ENCODE measurements at regions not wholly inside any gene's neighbourhood (a gene's known extent, or its start where the extent isn't known, plus 50 kb on each side); places are given as distances from the start of the nearest gene placed in this dataset.

GRCh38 chr4:8706216-8707044, 113.9 kb downstream of the CPZ start:
- peaks cover 0 to 18% (median 5%) of the 10 kb centered on the region in 4 donors for H3K9me3 ChIP-seq
- peaks cover 0 to 85% (median 19%) of the 10 kb centered on the region in 3 donors for H3K27me3 ChIP-seq
- H3K4me1 ChIP-seq: no peaks in the 10 kb centered on the region
- no peak overlapping the region for H3K27ac ChIP-seq
- H3K36me3 ChIP-seq: no peaks in the 10 kb centered on the region
- no peak for TF ChIP-seq CTCF (IDR thresholded peaks at IDR 0.05)
- TF ChIP-seq EP300 (IDR thresholded peaks at IDR 0.05): no peak
- TF ChIP-seq POLR2AphosphoS5 (IDR thresholded peaks at IDR 0.05): no peak
- TF ChIP-seq POLR2A (IDR thresholded peaks at IDR 0.05): no peak
- DNase-seq: no peak
- intact Hi-C loops (cut with DNase I; ENCODE audit: low total_unique reads): no loop called here
- no peak overlapping the region for H3K4me3 ChIP-seq
- WGBS, 5 donors: 59 to 71% (median 66%) methylated on average over 15 to 21 of the region's 21 CpGs

DNA sequence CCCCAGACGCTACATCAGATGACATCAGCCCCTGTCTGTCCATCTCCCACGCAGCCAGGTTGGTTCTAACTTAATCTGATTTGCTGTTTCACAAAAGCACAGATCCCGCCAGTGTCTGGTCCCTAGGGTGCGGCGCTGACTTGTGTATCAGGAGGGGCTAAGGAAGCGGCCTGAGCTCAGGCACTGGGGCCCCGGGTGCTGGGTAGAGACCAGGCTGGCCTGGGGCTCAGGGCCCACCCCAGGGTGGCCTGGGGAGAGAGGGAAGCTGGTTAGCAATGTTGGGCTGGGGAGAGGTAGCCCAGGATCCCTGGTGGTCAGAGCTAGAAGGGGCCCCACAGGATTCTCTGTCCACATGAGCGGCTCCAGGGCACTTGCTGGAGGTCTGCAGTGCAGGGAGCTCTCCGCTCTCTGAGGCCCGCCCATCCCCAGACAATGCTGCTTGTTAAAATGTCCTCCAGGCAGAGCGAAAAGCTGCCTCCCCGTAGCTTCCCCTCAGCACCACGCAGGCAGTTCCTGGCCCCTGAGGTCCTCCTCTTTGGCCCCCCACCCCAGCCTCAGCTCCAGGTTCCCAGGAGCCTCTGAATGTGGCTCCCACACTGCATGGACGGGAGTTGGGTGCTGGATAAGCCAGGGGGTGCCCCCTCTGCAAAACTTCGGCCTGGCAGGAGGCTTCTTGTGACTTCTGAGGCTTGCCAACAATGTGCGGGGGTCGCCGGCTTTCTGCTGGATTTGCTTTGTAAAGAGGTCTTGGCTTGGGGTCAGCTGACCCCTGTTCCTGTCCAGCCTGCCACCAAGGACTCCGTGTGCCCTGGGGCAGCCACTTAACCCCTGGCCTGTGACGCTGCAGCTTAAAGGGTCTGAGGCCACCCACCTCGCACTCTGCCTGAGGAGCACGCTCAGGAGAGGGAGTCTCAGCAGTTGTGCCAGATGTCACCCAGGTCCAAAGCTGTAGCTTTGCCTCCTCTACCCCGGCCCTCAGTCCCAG, 112.9 kb downstream of the CPZ start:
- Histone ChIP-seq H3K36me3 (no peaks in the 10 kb centered on the region), H3K4me1 (no peaks in the 10 kb centered on the region), H3K9me3 (peaks cover 0 to 8% (median under 1%) of the 10 kb centered on the region in 4 donors), H3K27me3 (peaks cover 0 to 95% (median 28%) of the 10 kb centered on the region in 3 donors), H3K4me3 (no peak overlapping the region), H3K27ac (no peak overlapping the region)
- WGBS, 5 donors: 50 to 60% (median 56%) methylated on average over 15 to 23 of the region's 23 CpGs
- TF ChIP-seq EP300 (IDR thresholded peaks at IDR 0.05) (no peak), POLR2AphosphoS5 (IDR thresholded peaks at IDR 0.05) (no peak), CTCF (IDR thresholded peaks at IDR 0.05) (no peak), POLR2A (IDR thresholded peaks at IDR 0.05) (no peak)
- intact Hi-C loops (cut with DNase I; ENCODE audit: low total_unique reads): no loop called here
- DNase-seq: no peak

DNA sequence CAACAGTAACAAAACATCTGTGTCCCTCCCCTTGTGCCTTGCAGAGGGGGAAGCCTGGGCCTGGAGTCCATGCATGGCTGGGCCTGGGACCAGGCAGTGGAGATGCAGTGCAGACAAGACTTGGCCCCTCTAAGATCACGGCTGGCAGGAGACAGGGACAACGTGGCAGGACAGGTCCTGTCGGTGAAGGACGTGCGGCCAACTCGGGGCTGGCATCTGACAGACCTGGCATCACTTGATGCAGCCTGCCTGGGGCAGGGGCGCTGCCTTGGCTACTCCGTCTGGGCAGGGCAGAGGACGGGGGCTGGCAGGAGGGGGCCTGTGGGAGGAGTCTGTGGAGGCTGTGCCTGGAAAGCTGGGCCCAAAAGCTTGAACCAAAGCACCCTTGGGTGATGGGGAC, 112.1 kb downstream of the CPZ start:
- H3K36me3 ChIP-seq: no peaks in the 10 kb centered on the region
- TF ChIP-seq POLR2AphosphoS5 (IDR thresholded peaks at IDR 0.05): no peak
- TF ChIP-seq EP300 (IDR thresholded peaks at IDR 0.05): no peak
- TF ChIP-seq POLR2A (IDR thresholded peaks at IDR 0.05): no peak
- TF ChIP-seq CTCF (IDR thresholded peaks at IDR 0.05): no peak
- H3K4me3 ChIP-seq: no peak overlapping the region
- WGBS, 5 donors: 71 to 88% (median 82%) methylated on average over 8 to 9 of the region's 9 CpGs
- no peaks in the 10 kb centered on the region for H3K9me3 ChIP-seq
- DNase-seq: no peak
- intact Hi-C loops (cut with DNase I; ENCODE audit: low total_unique reads): no loop called here
- no peak overlapping the region for H3K27ac ChIP-seq
- H3K27me3 ChIP-seq: peaks cover 0 to 99% (median 28%) of the 10 kb centered on the region in 3 donors
- no peaks in the 10 kb centered on the region for H3K4me1 ChIP-seq

DNA sequence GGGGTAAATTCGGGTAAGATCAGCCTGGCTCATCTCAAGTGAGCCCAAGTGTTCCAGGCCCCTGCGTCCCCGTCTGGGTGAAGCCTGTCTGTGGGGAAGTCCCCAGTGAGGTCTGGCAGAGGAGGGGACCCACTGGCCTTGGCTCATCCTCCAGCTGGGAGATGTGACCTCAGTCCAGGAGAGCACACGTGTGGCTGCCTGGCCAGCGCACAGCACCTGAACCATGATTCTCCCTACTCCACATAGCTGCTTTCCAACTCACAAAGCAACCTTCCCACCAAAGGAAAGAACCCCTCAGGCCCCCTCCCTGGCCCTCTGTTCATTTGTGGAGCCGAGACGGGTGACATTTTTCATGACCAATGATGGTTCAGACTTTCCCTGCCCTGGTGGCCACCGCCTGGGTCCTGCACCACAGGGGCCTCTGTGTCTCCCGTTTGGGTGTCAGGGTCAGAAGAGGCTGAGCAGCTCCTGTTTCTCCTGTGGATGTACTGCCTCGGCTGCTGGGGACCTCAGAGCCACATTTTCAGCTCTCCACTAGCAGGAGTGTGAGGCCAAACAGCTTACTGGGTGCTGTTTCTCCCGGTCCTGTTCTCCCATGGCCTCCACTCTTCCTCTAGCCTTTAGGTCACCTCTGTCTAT, 111.4 kb downstream of the CPZ start:
- WGBS, 5 donors: 52 to 62% (median 59%) methylated on average over 10 to 11 of the region's 11 CpGs
- Histone ChIP-seq H3K27me3 (peaks cover 0 to 99% (median 33%) of the 10 kb centered on the region in 3 donors), H3K4me3 (no peak overlapping the region), H3K9me3 (no peaks in the 10 kb centered on the region), H3K27ac (no peak overlapping the region), H3K4me1 (no peaks in the 10 kb centered on the region), H3K36me3 (no peaks in the 10 kb centered on the region)
- TF ChIP-seq POLR2A (IDR thresholded peaks at IDR 0.05): no peak
- no peak for TF ChIP-seq CTCF (IDR thresholded peaks at IDR 0.05)
- no peak for TF ChIP-seq POLR2AphosphoS5 (IDR thresholded peaks at IDR 0.05)
- no peak for TF ChIP-seq EP300 (IDR thresholded peaks at IDR 0.05)
- intact Hi-C loops (cut with DNase I; ENCODE audit: low total_unique reads): no loop called here
- peak in 1 of 2 donors; percentile 3 for DNase-seq

All from stomach (tissue), 8 donors.